H1 (cell line): ENCODE measurements at regions not wholly inside any gene's neighbourhood (a gene's known extent, or its start where the extent isn't known, plus 50 kb on each side); places are given as distances from the start of the nearest gene placed in this dataset.

Source experiments
- HDAC2 ChIP-seq, 2 experiments: fragments of 300-600 bp in 1 of 2; sonication (generic) in 1 of 2; IDR thresholded peaks; 2 replicates each; pipeline ENCODE4 v1.6.1; 2011 to 2012; ENCODE audit warnings: low read depth in 2 of 2, low read length in 2 of 2, mild to moderate bottlenecking in 2 of 2, moderate library complexity in 2 of 2, borderline replicate concordance in 1 of 2, inconsistent platforms in 1 of 2
- NANOG ChIP-seq: IDR thresholded peaks from 2 replicates; pipeline ENCODE4 v1.6.1; 2011; ENCODE audit warnings: low read length, low read depth, mild to moderate bottlenecking, inconsistent platforms; ENCODE audit not compliant: insufficient read depth, poor library complexity, severe bottlenecking
- POLR2A ChIP-seq, 2 experiments: IDR thresholded peaks; 1 replicate in 1 of 2; 2 replicates in 1 of 2; pipeline ENCODE4 v1.6.1; 2011; ENCODE audit warnings: low read depth in 2 of 2, low read length in 2 of 2, mild to moderate bottlenecking in 2 of 2; ENCODE audit errors: control extremely low read depth in 1 of 2
- RAD21 ChIP-seq, 2 experiments: IDR thresholded peaks in 1 of 2; conservative IDR thresholded peaks in 1 of 2; 2 replicates each; pipeline ENCODE4 v1.6.1; 2011; ENCODE audit warnings: low read depth in 2 of 2, low read length in 2 of 2, improper control_type of control experiment in 1 of 2, inconsistent platforms in 1 of 2, mild to moderate bottlenecking in 1 of 2, moderate library complexity in 1 of 2
- RFX5 ChIP-seq: IDR thresholded peaks from 2 replicates; pipeline ENCODE4 v1.6.1; 2011; ENCODE audit warnings: low read depth, low read length, improper control_type of control experiment, borderline replicate concordance
- RXRA ChIP-seq: IDR thresholded peaks from 2 replicates; pipeline ENCODE4 v1.6.1; 2011; ENCODE audit warnings: low read depth, mild to moderate bottlenecking, low read length, moderate library complexity; ENCODE audit not compliant: insufficient read depth
- SAP30 ChIP-seq: fragments of 300-600 bp; sonication (generic); IDR thresholded peaks from 2 replicates; pipeline ENCODE4 v1.7.1; 2012; ENCODE audit warnings: low read length, moderate library complexity, mild to moderate bottlenecking, inconsistent platforms; ENCODE audit not compliant: insufficient read depth, insufficient replicate concordance
- TEAD4 ChIP-seq: IDR thresholded peaks from 2 replicates; pipeline ENCODE4 v1.6.1; 2012; ENCODE audit warnings: low read depth, low read length, inconsistent platforms, mixed read lengths
- TF ChIP-seq, protein P1 (sequence below): fragments of 300-600 bp; sonication (generic); IDR thresholded peaks from 2 replicates; pipeline ENCODE4 v1.7.1; 2012; ENCODE audit warnings: low read length, moderate library complexity, mild to moderate bottlenecking, inconsistent platforms; ENCODE audit not compliant: insufficient replicate concordance

DNA sequence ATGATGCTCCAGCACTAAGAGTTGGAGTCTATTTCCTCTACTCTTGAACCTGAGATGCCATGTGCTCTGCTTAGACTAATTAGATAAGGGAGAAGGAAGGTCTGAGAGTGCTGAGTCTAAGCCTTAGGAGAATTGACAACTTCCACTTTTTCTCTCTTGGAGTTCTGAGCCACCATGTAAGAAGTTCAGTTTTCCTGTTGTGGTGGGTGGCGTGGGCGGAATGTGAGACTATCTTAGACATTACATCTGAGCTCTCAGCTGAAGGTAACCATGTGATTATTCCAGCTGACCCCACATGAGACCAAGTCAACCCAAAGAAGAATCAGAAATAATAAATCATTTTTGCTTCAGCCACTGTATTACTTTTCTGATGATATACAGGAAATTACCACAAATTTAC is 404.5 kb upstream of the LRRC7 start (continued):
- TF ChIP-seq, protein P1, sequence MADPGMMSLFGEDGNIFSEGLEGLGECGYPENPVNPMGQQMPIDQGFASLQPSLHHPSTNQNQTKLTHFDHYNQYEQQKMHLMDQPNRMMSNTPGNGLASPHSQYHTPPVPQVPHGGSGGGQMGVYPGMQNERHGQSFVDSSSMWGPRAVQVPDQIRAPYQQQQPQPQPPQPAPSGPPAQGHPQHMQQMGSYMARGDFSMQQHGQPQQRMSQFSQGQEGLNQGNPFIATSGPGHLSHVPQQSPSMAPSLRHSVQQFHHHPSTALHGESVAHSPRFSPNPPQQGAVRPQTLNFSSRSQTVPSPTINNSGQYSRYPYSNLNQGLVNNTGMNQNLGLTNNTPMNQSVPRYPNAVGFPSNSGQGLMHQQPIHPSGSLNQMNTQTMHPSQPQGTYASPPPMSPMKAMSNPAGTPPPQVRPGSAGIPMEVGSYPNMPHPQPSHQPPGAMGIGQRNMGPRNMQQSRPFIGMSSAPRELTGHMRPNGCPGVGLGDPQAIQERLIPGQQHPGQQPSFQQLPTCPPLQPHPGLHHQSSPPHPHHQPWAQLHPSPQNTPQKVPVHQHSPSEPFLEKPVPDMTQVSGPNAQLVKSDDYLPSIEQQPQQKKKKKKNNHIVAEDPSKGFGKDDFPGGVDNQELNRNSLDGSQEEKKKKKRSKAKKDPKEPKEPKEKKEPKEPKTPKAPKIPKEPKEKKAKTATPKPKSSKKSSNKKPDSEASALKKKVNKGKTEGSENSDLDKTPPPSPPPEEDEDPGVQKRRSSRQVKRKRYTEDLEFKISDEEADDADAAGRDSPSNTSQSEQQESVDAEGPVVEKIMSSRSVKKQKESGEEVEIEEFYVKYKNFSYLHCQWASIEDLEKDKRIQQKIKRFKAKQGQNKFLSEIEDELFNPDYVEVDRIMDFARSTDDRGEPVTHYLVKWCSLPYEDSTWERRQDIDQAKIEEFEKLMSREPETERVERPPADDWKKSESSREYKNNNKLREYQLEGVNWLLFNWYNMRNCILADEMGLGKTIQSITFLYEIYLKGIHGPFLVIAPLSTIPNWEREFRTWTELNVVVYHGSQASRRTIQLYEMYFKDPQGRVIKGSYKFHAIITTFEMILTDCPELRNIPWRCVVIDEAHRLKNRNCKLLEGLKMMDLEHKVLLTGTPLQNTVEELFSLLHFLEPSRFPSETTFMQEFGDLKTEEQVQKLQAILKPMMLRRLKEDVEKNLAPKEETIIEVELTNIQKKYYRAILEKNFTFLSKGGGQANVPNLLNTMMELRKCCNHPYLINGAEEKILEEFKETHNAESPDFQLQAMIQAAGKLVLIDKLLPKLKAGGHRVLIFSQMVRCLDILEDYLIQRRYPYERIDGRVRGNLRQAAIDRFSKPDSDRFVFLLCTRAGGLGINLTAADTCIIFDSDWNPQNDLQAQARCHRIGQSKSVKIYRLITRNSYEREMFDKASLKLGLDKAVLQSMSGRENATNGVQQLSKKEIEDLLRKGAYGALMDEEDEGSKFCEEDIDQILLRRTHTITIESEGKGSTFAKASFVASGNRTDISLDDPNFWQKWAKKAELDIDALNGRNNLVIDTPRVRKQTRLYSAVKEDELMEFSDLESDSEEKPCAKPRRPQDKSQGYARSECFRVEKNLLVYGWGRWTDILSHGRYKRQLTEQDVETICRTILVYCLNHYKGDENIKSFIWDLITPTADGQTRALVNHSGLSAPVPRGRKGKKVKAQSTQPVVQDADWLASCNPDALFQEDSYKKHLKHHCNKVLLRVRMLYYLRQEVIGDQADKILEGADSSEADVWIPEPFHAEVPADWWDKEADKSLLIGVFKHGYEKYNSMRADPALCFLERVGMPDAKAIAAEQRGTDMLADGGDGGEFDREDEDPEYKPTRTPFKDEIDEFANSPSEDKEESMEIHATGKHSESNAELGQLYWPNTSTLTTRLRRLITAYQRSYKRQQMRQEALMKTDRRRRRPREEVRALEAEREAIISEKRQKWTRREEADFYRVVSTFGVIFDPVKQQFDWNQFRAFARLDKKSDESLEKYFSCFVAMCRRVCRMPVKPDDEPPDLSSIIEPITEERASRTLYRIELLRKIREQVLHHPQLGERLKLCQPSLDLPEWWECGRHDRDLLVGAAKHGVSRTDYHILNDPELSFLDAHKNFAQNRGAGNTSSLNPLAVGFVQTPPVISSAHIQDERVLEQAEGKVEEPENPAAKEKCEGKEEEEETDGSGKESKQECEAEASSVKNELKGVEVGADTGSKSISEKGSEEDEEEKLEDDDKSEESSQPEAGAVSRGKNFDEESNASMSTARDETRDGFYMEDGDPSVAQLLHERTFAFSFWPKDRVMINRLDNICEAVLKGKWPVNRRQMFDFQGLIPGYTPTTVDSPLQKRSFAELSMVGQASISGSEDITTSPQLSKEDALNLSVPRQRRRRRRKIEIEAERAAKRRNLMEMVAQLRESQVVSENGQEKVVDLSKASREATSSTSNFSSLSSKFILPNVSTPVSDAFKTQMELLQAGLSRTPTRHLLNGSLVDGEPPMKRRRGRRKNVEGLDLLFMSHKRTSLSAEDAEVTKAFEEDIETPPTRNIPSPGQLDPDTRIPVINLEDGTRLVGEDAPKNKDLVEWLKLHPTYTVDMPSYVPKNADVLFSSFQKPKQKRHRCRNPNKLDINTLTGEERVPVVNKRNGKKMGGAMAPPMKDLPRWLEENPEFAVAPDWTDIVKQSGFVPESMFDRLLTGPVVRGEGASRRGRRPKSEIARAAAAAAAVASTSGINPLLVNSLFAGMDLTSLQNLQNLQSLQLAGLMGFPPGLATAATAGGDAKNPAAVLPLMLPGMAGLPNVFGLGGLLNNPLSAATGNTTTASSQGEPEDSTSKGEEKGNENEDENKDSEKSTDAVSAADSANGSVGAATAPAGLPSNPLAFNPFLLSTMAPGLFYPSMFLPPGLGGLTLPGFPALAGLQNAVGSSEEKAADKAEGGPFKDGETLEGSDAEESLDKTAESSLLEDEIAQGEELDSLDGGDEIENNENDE, result no peak
- TF ChIP-seq RAD21 (IDR thresholded peaks at IDR 0.05 in 1 of 2, conservative IDR thresholded peaks at IDR 0.05 in 1 of 2; ENCODE audit: low read depth in 2 of 2, low read length in 2 of 2) (no peak), NANOG (no peak), TEAD4 (no peak), SAP30 (no peak), POLR2A (IDR thresholded peaks at IDR 0.05; ENCODE audit: control extremely low read depth in 1 of 2, low read depth in 2 of 2, low read length in 2 of 2) (no peak), RFX5 (no peak), RXRA (no peak), HDAC2 (IDR thresholded peaks at IDR 0.05; ENCODE audit: borderline replicate concordance in 1 of 2, low read depth in 2 of 2, low read length in 2 of 2) (no peak)
